Stimulated activated naive CD8-positive, alpha-beta T cell treated with anti-CD3 and anti-CD28 coated beads, Interleukin-15, amount 100 ng/mL, for 72 hours (primary cell): ENCODE measurements at regions not wholly inside any gene's neighbourhood (a gene's known extent, or its start where the extent isn't known, plus 50 kb on each side); places are given as distances from the start of the nearest gene placed in this dataset.

Experiments used
- ATAC-seq: fragments of 150-1000 bp; cut with Tn5 transposase; 2 replicates; pipeline ENCODE4 v1.10.0; 2021; ENCODE audit warnings: mild to moderate bottlenecking, moderate library complexity
- DNase-seq, 2 donors: peaks; one replicate each; pipeline ENCODE4 v3.0.0; 2021 to 2022
- H3K27ac Mint-ChIP-seq, 2 donors: one replicate each; pipeline ENCODE4 v1.8.0; 2022; ENCODE audit warnings: mild to moderate bottlenecking in 2 of 2, mixed read lengths in 2 of 2, moderate library complexity in 2 of 2
- H3K27me3 Mint-ChIP-seq: one replicate; pipeline ENCODE4 v1.8.0; 2022; ENCODE audit warnings: mixed read lengths
- H3K4me1 Mint-ChIP-seq: one replicate; pipeline ENCODE4 v1.8.0; 2022; ENCODE audit warnings: mild to moderate bottlenecking, mixed read lengths
- H3K4me3 Mint-ChIP-seq, 2 donors: one replicate each; pipeline ENCODE4 v1.8.0; 2022; ENCODE audit warnings: mild to moderate bottlenecking in 2 of 2, mixed read lengths in 2 of 2, moderate library complexity in 1 of 2
- H3K9me3 Mint-ChIP-seq, 2 donors: one replicate each; pipeline ENCODE4 v1.8.0; 2022; ENCODE audit warnings: mixed read lengths in 2 of 2

DNA sequence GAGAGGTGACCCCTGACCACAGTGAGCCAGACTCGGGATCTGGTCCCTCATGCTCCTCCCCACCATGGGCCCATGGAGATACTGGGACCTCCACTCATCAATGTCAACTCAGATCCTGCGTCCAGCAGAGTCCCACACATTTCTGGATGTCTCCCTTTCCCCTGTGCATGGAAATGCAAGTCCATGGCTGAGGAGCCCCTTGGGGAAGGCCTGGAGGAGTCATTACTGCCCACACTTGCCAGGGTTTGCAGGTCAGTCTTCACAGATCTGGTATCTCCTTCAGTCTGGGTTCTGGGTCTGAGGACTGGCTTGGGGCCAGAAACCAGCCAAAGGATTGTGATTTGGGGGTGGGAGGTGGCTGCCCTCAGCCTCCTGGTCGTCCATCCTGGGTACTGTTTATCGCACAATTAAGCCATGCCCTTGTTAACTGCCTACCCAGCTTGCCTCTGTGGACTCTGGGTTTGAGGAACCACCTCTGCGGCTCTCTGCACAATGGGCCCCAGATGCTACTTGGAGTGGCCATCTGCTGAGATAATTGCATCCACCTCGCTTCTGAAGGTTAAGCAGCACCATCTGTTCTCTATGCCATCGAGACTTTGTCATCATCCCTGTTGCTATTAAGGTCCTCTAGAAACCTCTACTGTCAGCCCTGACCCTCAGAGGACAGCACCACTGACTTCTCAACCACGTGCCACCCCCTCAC lies 49.9 kb upstream of the KLF13 start:
- no peak overlapping the region for H3K4me3 Mint-ChIP-seq
- no peaks in the 10 kb centered on the region for H3K9me3 Mint-ChIP-seq
- peak in 1 of 2 donors; percentile 5 for DNase-seq
- H3K27ac Mint-ChIP-seq = peak overlapping the region in 1 of 2 donors; percentile 43
- no peak for ATAC-seq
- peaks cover 23% of the 10 kb centered on the region for H3K4me1 Mint-ChIP-seq
- H3K27me3 Mint-ChIP-seq = no peaks in the 10 kb centered on the region
